ENCODE measurements at regions not wholly inside any gene's neighbourhood (a gene's known extent, or its start where the extent isn't known, plus 50 kb on each side); places are given as distances from the start of the nearest gene placed in this dataset.

DNA sequence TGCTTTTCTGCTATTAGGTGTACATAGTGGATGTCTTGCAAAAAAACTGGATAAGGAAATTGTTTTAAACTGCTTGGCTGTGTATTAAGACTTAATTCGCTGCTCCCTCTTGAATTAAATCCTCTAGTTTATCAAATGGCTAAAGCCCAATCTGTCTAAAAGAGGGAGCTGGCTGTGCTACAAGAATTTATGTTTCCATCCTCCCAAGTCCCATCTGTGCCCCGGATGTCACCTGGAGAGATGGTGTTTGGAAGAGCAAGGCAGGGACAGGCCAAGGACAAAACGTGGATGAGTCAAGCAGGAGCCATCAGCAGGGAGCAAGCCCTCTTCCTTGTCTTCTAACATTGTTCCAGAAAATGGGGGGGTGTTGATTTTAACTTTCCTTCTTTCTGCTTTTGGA is 171.3 kb upstream of the LCORL start:
- in situ Hi-C loops (cut with MboI; ENCODE audit: low sequenced_read_pairs in 4 of 4) (no loop called here), intact Hi-C loops (cut with DNase I; ENCODE audit: low total_unique reads) (no loop called here)
- Histone ChIP-seq H3K4me1 (no peaks in the 10 kb centered on the region), H3K27ac (no peak overlapping the region), H3K9me3 (no peaks in the 10 kb centered on the region), H3K27me3 (no peaks in the 10 kb centered on the region), H3K36me3 (no peaks in the 10 kb centered on the region), H3K4me3 (no peak overlapping the region)
- no peak for TF ChIP-seq POLR2A (IDR thresholded peaks at IDR 0.05)
- TF ChIP-seq, protein P1, sequence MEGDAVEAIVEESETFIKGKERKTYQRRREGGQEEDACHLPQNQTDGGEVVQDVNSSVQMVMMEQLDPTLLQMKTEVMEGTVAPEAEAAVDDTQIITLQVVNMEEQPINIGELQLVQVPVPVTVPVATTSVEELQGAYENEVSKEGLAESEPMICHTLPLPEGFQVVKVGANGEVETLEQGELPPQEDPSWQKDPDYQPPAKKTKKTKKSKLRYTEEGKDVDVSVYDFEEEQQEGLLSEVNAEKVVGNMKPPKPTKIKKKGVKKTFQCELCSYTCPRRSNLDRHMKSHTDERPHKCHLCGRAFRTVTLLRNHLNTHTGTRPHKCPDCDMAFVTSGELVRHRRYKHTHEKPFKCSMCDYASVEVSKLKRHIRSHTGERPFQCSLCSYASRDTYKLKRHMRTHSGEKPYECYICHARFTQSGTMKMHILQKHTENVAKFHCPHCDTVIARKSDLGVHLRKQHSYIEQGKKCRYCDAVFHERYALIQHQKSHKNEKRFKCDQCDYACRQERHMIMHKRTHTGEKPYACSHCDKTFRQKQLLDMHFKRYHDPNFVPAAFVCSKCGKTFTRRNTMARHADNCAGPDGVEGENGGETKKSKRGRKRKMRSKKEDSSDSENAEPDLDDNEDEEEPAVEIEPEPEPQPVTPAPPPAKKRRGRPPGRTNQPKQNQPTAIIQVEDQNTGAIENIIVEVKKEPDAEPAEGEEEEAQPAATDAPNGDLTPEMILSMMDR (IDR thresholded peaks at IDR 0.05 in 4 of 5, conservative IDR thresholded peaks at IDR 0.05 in 1 of 5): no peak
- DNase-seq (no peak), ATAC-seq (no peak)

DNA sequence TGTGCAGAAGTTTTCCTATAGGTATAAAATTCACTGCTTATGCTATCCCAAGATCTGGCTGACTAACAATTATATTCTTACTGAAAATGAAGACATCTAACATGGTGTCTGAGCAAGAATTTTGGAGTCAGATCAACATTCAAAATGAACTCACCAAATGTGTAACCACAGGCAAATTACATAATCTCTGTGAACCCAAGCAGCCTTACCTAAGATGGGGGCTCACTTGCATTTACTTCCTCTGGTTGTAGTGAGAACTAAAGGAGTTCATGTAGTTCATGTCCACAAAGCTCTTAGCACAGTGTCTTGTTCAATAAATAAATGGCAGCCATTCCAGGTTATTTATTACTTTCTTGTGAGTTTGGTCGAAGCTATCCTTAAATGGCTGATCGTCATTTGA is 163.9 kb upstream of the LCORL start:
- no peak for ATAC-seq
- H3K36me3 ChIP-seq: no peaks in the 10 kb centered on the region
- H3K4me1 ChIP-seq: no peaks in the 10 kb centered on the region
- no peaks in the 10 kb centered on the region for H3K27me3 ChIP-seq
- no peak for DNase-seq
- in situ Hi-C loops (cut with MboI; ENCODE audit: low sequenced_read_pairs in 4 of 4): no loop called here
- intact Hi-C loops (cut with DNase I; ENCODE audit: low total_unique reads): no loop called here
- TF ChIP-seq, protein P1 (IDR thresholded peaks at IDR 0.05 in 4 of 5, conservative IDR thresholded peaks at IDR 0.05 in 1 of 5): no peak
- TF ChIP-seq POLR2A (IDR thresholded peaks at IDR 0.05): no peak
- H3K27ac ChIP-seq: no peak overlapping the region
- H3K9me3 ChIP-seq: no peaks in the 10 kb centered on the region
- H3K4me3 ChIP-seq: no peak overlapping the region

DNA sequence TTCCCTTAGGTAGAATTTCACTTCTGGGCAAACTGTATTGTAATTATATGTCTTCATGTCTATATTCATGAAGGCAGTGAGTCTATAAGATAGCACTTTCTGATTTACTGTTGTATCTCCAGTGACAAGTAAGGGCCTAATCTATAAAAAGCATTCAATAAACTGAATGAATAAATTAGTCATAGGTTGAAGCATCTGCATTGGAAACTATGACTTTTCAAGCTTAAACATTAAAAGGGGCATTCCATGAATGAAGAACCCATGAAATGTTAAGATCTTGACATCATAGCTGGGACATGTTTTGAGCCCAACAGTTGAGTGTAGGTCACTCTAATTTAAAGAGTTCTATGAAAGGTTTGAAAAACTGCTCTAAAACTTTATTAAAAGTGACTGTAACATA is 159.3 kb upstream of the LCORL start:
- intact Hi-C loops (cut with DNase I; ENCODE audit: low total_unique reads): no loop called here
- TF ChIP-seq, protein P1 (IDR thresholded peaks at IDR 0.05 in 4 of 5, conservative IDR thresholded peaks at IDR 0.05 in 1 of 5): no peak
- no peak for TF ChIP-seq POLR2A (IDR thresholded peaks at IDR 0.05)
- no peak for ATAC-seq
- Histone ChIP-seq H3K36me3 (no peaks in the 10 kb centered on the region), H3K27me3 (no peaks in the 10 kb centered on the region), H3K4me1 (no peaks in the 10 kb centered on the region), H3K4me3 (no peak overlapping the region), H3K27ac (no peak overlapping the region), H3K9me3 (no peaks in the 10 kb centered on the region)
- in situ Hi-C loops (cut with MboI; ENCODE audit: low sequenced_read_pairs in 4 of 4): no loop called here
- no peak for DNase-seq

DNA sequence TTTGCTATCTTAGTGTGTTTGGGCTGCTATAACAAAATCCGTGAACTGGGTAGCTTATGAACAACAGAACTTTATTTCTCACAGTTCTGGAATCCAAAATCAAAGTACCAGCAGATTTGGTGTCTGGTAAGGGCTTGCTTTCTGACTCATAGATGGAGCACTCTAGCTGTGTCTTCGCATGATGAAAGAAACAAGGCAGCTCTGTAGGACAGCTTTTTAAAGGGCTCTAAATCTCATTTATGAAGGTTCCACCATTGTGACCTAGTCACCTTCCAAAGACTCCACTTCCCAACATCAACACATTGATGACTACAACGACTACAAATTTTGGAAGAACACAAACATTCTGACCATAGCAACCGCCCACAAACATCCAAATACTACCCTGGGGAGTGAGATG is 158.6 kb upstream of the LCORL start:
- in situ Hi-C loops (cut with MboI; ENCODE audit: low sequenced_read_pairs in 4 of 4): no loop called here
- H3K4me1 ChIP-seq: no peaks in the 10 kb centered on the region
- H3K27ac ChIP-seq: no peak overlapping the region
- H3K4me3 ChIP-seq: no peak overlapping the region
- intact Hi-C loops (cut with DNase I; ENCODE audit: low total_unique reads): no loop called here
- H3K36me3 ChIP-seq: no peaks in the 10 kb centered on the region
- DNase-seq (no peak), ATAC-seq (no peak)
- TF ChIP-seq, protein P1 (IDR thresholded peaks at IDR 0.05 in 4 of 5, conservative IDR thresholded peaks at IDR 0.05 in 1 of 5): no peak
- TF ChIP-seq POLR2A (IDR thresholded peaks at IDR 0.05): no peak
- H3K9me3 ChIP-seq: no peaks in the 10 kb centered on the region
- no peaks in the 10 kb centered on the region for H3K27me3 ChIP-seq

DNA sequence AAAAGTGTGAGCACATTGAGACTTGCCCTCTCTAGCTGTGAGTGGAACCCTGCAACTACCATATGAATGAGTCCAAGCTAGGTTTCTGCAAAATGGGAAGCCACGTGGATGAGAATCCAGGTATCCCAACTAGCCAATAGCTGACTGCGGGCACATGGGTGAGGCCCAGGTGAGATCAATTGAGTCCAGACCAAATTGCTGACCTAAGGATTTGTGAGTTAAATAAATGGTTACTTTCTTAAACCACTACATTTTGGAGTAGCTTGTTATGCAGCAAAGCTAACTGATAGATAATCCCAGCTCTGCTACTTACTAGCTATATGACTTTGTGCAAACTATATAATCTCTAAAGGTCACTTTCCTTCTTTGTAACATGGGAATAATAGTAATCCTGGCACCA is 150.3 kb upstream of the LCORL start:
- in situ Hi-C loops (cut with MboI; ENCODE audit: low sequenced_read_pairs in 4 of 4): no loop called here
- no peak overlapping the region for H3K4me3 ChIP-seq
- no peaks in the 10 kb centered on the region for H3K4me1 ChIP-seq
- no peaks in the 10 kb centered on the region for H3K36me3 ChIP-seq
- no peaks in the 10 kb centered on the region for H3K9me3 ChIP-seq
- H3K27me3 ChIP-seq: no peaks in the 10 kb centered on the region
- DNase-seq (no peak), ATAC-seq (no peak)
- intact Hi-C loops (cut with DNase I; ENCODE audit: low total_unique reads): no loop called here
- no peak for TF ChIP-seq POLR2A (IDR thresholded peaks at IDR 0.05)
- TF ChIP-seq, protein P1 (IDR thresholded peaks at IDR 0.05 in 4 of 5, conservative IDR thresholded peaks at IDR 0.05 in 1 of 5): no peak
- H3K27ac ChIP-seq: no peak overlapping the region

Data from gastrocnemius medialis (tissue), 4 donors.